ENCODE measurements at regions not wholly inside any gene's neighbourhood (a gene's known extent, or its start where the extent isn't known, plus 50 kb on each side); places are given as distances from the start of the nearest gene placed in this dataset.

DNA sequence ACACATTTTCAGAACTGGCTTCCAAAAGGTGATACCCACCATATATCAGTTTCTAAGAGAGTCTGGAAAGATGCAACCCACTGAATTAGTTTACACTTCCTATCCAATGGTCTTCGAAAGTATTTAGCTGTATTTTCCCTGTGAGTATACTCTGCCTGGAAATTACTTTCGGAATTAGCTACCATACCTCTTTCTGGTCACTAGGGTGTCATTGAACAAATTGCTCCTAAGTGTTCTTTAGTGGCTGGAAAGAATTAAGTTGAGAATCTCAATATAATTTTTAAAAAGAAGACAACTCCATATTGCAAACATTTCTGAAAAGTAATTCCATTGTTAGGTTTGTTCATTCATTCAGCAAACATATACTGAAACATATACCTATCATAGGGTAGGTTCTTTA is 283.1 kb upstream of the SSTR1 start:
- TF ChIP-seq, protein P1, sequence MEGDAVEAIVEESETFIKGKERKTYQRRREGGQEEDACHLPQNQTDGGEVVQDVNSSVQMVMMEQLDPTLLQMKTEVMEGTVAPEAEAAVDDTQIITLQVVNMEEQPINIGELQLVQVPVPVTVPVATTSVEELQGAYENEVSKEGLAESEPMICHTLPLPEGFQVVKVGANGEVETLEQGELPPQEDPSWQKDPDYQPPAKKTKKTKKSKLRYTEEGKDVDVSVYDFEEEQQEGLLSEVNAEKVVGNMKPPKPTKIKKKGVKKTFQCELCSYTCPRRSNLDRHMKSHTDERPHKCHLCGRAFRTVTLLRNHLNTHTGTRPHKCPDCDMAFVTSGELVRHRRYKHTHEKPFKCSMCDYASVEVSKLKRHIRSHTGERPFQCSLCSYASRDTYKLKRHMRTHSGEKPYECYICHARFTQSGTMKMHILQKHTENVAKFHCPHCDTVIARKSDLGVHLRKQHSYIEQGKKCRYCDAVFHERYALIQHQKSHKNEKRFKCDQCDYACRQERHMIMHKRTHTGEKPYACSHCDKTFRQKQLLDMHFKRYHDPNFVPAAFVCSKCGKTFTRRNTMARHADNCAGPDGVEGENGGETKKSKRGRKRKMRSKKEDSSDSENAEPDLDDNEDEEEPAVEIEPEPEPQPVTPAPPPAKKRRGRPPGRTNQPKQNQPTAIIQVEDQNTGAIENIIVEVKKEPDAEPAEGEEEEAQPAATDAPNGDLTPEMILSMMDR (IDR thresholded peaks at IDR 0.05; ENCODE audit: extremely low read depth in 1 of 2, insufficient read depth in 1 of 2, low read depth in 1 of 2, low read length in 2 of 2), result no peak
- no peak for TF ChIP-seq POLR2A (IDR thresholded peaks at IDR 0.05; ENCODE audit: low read depth, low read length)
- no peak for TF ChIP-seq POLR2AphosphoS5 (IDR thresholded peaks at IDR 0.05; ENCODE audit: insufficient read depth, low read depth, low read length)
- no peak for TF ChIP-seq EZH2 (IDR thresholded peaks at IDR 0.05; ENCODE audit: borderline replicate concordance, low read depth, low read length, severe bottlenecking)
- TF ChIP-seq JUN (IDR thresholded peaks at IDR 0.05; ENCODE audit: borderline replicate concordance, insufficient read depth, insufficient read length, low read depth), result no peak
- TF ChIP-seq FOS (IDR thresholded peaks at IDR 0.05; ENCODE audit: borderline replicate concordance, insufficient read depth, low read length), result no peak
- no peak for TF ChIP-seq MYC (IDR thresholded peaks at IDR 0.05; ENCODE audit: low read depth, low read length)
- TF ChIP-seq, protein P2, sequence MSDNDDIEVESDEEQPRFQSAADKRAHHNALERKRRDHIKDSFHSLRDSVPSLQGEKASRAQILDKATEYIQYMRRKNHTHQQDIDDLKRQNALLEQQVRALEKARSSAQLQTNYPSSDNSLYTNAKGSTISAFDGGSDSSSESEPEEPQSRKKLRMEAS (IDR thresholded peaks at IDR 0.05; ENCODE audit: insufficient read depth, insufficient read length), result no peak
- no peak for TF ChIP-seq GATA2 (IDR thresholded peaks at IDR 0.05; ENCODE audit: insufficient read depth, insufficient read length, low read depth, low read length)
